ENCODE measurements at regions not wholly inside any gene's neighbourhood (a gene's known extent, or its start where the extent isn't known, plus 50 kb on each side); places are given as distances from the start of the nearest gene placed in this dataset.
"Not testable (repeated sequence)": the region's sequence is repeated elsewhere in the genome, so short reads cannot be mapped to it uniquely, and the experiment has no call there.

- H3K27ac Mint-ChIP-seq = no peak overlapping the region
- no peak overlapping the region for H3K4me3 Mint-ChIP-seq
- no peaks in the 10 kb centered on the region for H3K27me3 Mint-ChIP-seq
- H3K9me3 Mint-ChIP-seq = peaks cover 0 to 3% of the 10 kb centered on the region in 2 donors
- H3K36me3 Mint-ChIP-seq = no peaks in the 10 kb centered on the region
- peaks cover 4 to 14% of the 10 kb centered on the region in 2 donors for H3K4me1 Mint-ChIP-seq
- DNase-seq (no peak), ATAC-seq (replicated peaks) (peak; percentile 60 to 76)
Observed at GRCh38 chr5:81829242-81829641, 78.3 kb upstream of the SSBP2 start.

- DNase-seq (no peak), ATAC-seq (replicated peaks) (no peak)
- H3K9me3 Mint-ChIP-seq = no peaks in the 10 kb centered on the region
- H3K4me1 Mint-ChIP-seq = peaks cover 4 to 14% of the 10 kb centered on the region in 2 donors
- no peak overlapping the region for H3K4me3 Mint-ChIP-seq
- H3K27ac Mint-ChIP-seq = no peak overlapping the region
- H3K36me3 Mint-ChIP-seq = no peaks in the 10 kb centered on the region
- H3K27me3 Mint-ChIP-seq = no peaks in the 10 kb centered on the region
Observed at GRCh38 chr5:81827500-81827899, 76.6 kb upstream of the SSBP2 start.

GRCh38 chr5:81826128-81826527, 75.2 kb upstream of the SSBP2 start:
- DNase-seq = no peak
- no peaks in the 10 kb centered on the region for H3K36me3 Mint-ChIP-seq
- H3K27me3 Mint-ChIP-seq = no peaks in the 10 kb centered on the region
- H3K27ac Mint-ChIP-seq = no peak overlapping the region
- H3K4me1 Mint-ChIP-seq = peaks cover 4 to 14% of the 10 kb centered on the region in 2 donors
- ATAC-seq (replicated peaks) = no peak
- H3K9me3 Mint-ChIP-seq = no peaks in the 10 kb centered on the region
- no peak overlapping the region for H3K4me3 Mint-ChIP-seq

GRCh38 chr5:81825237-81825636, 74.3 kb upstream of the SSBP2 start:
- H3K27ac Mint-ChIP-seq = no peak overlapping the region
- H3K4me3 Mint-ChIP-seq = no peak overlapping the region
- H3K27me3 Mint-ChIP-seq = no peaks in the 10 kb centered on the region
- H3K4me1 Mint-ChIP-seq = peaks cover 2 to 10% of the 10 kb centered on the region in 2 donors
- DNase-seq (no peak), ATAC-seq (replicated peaks) (no peak)
- no peaks in the 10 kb centered on the region for H3K36me3 Mint-ChIP-seq
- no peaks in the 10 kb centered on the region for H3K9me3 Mint-ChIP-seq

GRCh38 chr5:81823736-81824135, 72.8 kb upstream of the SSBP2 start:
- H3K36me3 Mint-ChIP-seq = not testable (repeated sequence)

GRCh38 chr5:81820863-81821262, 70.0 kb upstream of the SSBP2 start:
- Mint-ChIP-seq H3K4me1 (no peaks in the 10 kb centered on the region), H3K27ac (no peak overlapping the region), H3K4me3 (no peak overlapping the region), H3K9me3 (peaks cover 0 to 3% of the 10 kb centered on the region in 2 donors), H3K36me3 (no peaks in the 10 kb centered on the region), H3K27me3 (no peaks in the 10 kb centered on the region)
- ATAC-seq (replicated peaks) (peak in 1 of 2 donors; percentile 33), DNase-seq (no peak)

More at GRCh38 chr5:81823736-81824135, 72.8 kb upstream of the SSBP2 start:
- not testable (repeated sequence) for DNase-seq; ATAC-seq (replicated peaks); H3K27me3 Mint-ChIP-seq; H3K9me3 Mint-ChIP-seq; H3K4me3 Mint-ChIP-seq; H3K4me1 Mint-ChIP-seq; H3K27ac Mint-ChIP-seq

- peaks cover 0 to 3% of the 10 kb centered on the region in 2 donors for H3K9me3 Mint-ChIP-seq
- no peaks in the 10 kb centered on the region for H3K36me3 Mint-ChIP-seq
- no peak overlapping the region for H3K27ac Mint-ChIP-seq
- H3K4me3 Mint-ChIP-seq = no peak overlapping the region
- no peaks in the 10 kb centered on the region for H3K27me3 Mint-ChIP-seq
- DNase-seq (no peak), ATAC-seq (replicated peaks) (no peak)
- no peaks in the 10 kb centered on the region for H3K4me1 Mint-ChIP-seq
Observed at GRCh38 chr5:81820318-81820636, 69.4 kb upstream of the SSBP2 start.

GRCh38 chr5:81819556-81820317, 68.8 kb upstream of the SSBP2 start:
- no peak for DNase-seq
- Mint-ChIP-seq H3K4me1 (no peaks in the 10 kb centered on the region), H3K27ac (no peak overlapping the region)

GRCh38 chr5:81817980-81818379, 67.1 kb upstream of the SSBP2 start:
- Mint-ChIP-seq H3K36me3 (no peaks in the 10 kb centered on the region), H3K4me1 (no peaks in the 10 kb centered on the region), H3K27ac (no peak overlapping the region), H3K9me3 (peaks cover 0 to 3% of the 10 kb centered on the region in 2 donors), H3K4me3 (no peak overlapping the region), H3K27me3 (no peaks in the 10 kb centered on the region)
- no peak for DNase-seq
- no peak for ATAC-seq (replicated peaks)

More at GRCh38 chr5:81819556-81820317, 68.8 kb upstream of the SSBP2 start:
- Mint-ChIP-seq H3K9me3 (peaks cover 0 to 3% of the 10 kb centered on the region in 2 donors), H3K27me3 (no peaks in the 10 kb centered on the region), H3K36me3 (no peaks in the 10 kb centered on the region), H3K4me3 (no peak overlapping the region)
- ATAC-seq (replicated peaks) = no peak

- H3K9me3 Mint-ChIP-seq = peaks cover 0 to 3% of the 10 kb centered on the region in 2 donors
- H3K4me3 Mint-ChIP-seq = no peak overlapping the region
- H3K27me3 Mint-ChIP-seq = no peaks in the 10 kb centered on the region
- DNase-seq = no peak
- no peaks in the 10 kb centered on the region for H3K36me3 Mint-ChIP-seq
- no peak overlapping the region for H3K27ac Mint-ChIP-seq
- H3K4me1 Mint-ChIP-seq = no peaks in the 10 kb centered on the region
- ATAC-seq (replicated peaks) = no peak
Observed at GRCh38 chr5:81817086-81817485, 66.2 kb upstream of the SSBP2 start.

- H3K27ac Mint-ChIP-seq = no peak overlapping the region
Observed at GRCh38 chr5:81815321-81815720, 64.4 kb upstream of the SSBP2 start.

GRCh38 chr5:81808106-81808505, 57.2 kb upstream of the SSBP2 start:
- DNase-seq (no peak), ATAC-seq (replicated peaks) (no peak)
- H3K27me3 Mint-ChIP-seq = no peaks in the 10 kb centered on the region
- no peak overlapping the region for H3K4me3 Mint-ChIP-seq
- H3K27ac Mint-ChIP-seq = no peak overlapping the region
- peaks cover 3 to 9% of the 10 kb centered on the region in 2 donors for H3K4me1 Mint-ChIP-seq
- peaks cover 18 to 29% of the 10 kb centered on the region in 2 donors for H3K9me3 Mint-ChIP-seq
- H3K36me3 Mint-ChIP-seq = peaks cover 3 to 16% of the 10 kb centered on the region in 2 donors

More at GRCh38 chr5:81815321-81815720, 64.4 kb upstream of the SSBP2 start:
- DNase-seq = no peak
- Mint-ChIP-seq H3K4me3 (no peak overlapping the region), H3K9me3 (peaks cover 0 to 3% of the 10 kb centered on the region in 2 donors), H3K36me3 (no peaks in the 10 kb centered on the region), H3K4me1 (no peaks in the 10 kb centered on the region), H3K27me3 (no peaks in the 10 kb centered on the region)
- ATAC-seq (replicated peaks) = no peak

- DNase-seq (no peak), ATAC-seq (replicated peaks) (no peak)
- peaks cover 3 to 9% of the 10 kb centered on the region in 2 donors for H3K4me1 Mint-ChIP-seq
- H3K4me3 Mint-ChIP-seq = no peak overlapping the region
- peaks cover 18 to 29% of the 10 kb centered on the region in 2 donors for H3K9me3 Mint-ChIP-seq
- no peak overlapping the region for H3K27ac Mint-ChIP-seq
- H3K27me3 Mint-ChIP-seq = no peaks in the 10 kb centered on the region
- H3K36me3 Mint-ChIP-seq = peaks cover 3 to 16% of the 10 kb centered on the region in 2 donors
Observed at GRCh38 chr5:81805086-81805485, 54.2 kb upstream of the SSBP2 start.

GRCh38 chr5:81803812-81804211, 52.9 kb upstream of the SSBP2 start:
- Mint-ChIP-seq H3K9me3 (peaks cover 18 to 28% of the 10 kb centered on the region in 2 donors), H3K4me1 (peaks cover 3 to 9% of the 10 kb centered on the region in 2 donors), H3K4me3 (no peak overlapping the region), H3K36me3 (peaks cover 3 to 16% of the 10 kb centered on the region in 2 donors), H3K27ac (no peak overlapping the region), H3K27me3 (peaks cover 0 to 7% of the 10 kb centered on the region in 2 donors)
- DNase-seq (no peak), ATAC-seq (replicated peaks) (no peak)

GRCh38 chr5:81802625-81803024, 51.7 kb upstream of the SSBP2 start:
- H3K36me3 Mint-ChIP-seq = peaks cover 3 to 9% of the 10 kb centered on the region in 2 donors
- H3K4me1 Mint-ChIP-seq = peaks cover 8 to 14% of the 10 kb centered on the region in 2 donors
- H3K9me3 Mint-ChIP-seq = peaks cover 8 to 16% of the 10 kb centered on the region in 2 donors
- DNase-seq = no peak
- no peak overlapping the region for H3K27ac Mint-ChIP-seq
- no peak overlapping the region for H3K4me3 Mint-ChIP-seq
- H3K27me3 Mint-ChIP-seq = peaks cover 0 to 7% of the 10 kb centered on the region in 2 donors
- ATAC-seq (replicated peaks) = no peak
